ENCODE measurements at regions not wholly inside any gene's neighbourhood (a gene's known extent, or its start where the extent isn't known, plus 50 kb on each side); places are given as distances from the start of the nearest gene placed in this dataset.

DNA sequence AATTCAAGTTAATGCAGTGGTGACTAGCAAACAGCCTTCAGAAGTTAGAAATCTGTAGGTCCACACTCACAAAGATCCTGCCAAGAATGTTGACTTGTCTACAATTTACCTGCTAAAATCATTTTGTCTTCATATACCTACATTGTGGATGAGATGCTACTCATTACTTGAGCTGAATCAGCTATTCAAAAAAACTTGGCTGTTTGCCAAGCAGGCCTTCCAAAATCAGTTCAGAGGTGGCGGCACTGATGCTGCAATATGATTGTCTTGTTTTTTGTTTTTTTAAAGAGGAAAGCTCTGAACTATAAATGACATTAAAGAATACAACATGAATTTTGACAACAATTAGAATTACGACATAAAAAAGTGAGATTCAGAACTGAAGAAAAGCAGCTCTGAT, 354.7 kb upstream of the KHDRBS2 start:
- TF ChIP-seq, protein P1, sequence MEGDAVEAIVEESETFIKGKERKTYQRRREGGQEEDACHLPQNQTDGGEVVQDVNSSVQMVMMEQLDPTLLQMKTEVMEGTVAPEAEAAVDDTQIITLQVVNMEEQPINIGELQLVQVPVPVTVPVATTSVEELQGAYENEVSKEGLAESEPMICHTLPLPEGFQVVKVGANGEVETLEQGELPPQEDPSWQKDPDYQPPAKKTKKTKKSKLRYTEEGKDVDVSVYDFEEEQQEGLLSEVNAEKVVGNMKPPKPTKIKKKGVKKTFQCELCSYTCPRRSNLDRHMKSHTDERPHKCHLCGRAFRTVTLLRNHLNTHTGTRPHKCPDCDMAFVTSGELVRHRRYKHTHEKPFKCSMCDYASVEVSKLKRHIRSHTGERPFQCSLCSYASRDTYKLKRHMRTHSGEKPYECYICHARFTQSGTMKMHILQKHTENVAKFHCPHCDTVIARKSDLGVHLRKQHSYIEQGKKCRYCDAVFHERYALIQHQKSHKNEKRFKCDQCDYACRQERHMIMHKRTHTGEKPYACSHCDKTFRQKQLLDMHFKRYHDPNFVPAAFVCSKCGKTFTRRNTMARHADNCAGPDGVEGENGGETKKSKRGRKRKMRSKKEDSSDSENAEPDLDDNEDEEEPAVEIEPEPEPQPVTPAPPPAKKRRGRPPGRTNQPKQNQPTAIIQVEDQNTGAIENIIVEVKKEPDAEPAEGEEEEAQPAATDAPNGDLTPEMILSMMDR (IDR thresholded peaks at IDR 0.05; ENCODE audit: low read depth, low read length), result no peak
- peak in 1 of 2 donors; percentile 1 for DNase-seq (ENCODE audit: low read depth in 2 of 2)

DNA sequence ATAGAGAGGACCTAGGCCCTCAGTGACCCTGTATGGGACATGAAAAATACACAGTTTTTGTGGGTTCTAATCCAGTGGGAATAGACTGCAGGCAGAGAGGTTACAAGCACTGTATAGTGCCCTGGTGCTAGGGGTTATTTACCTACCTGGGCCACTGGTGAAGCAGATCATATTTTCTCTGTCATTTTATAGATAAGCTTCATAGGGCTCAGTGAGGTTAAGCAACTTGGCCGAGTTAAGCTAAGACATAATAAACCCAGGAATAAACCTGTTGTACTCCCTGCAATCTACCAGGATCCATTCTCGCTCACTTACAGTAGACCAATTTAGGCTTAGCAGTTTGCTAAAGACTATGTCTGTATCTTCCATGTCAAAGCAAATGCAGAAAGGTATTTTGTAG, 340.6 kb upstream of the KHDRBS2 start:
- TF ChIP-seq, protein P1 (IDR thresholded peaks at IDR 0.05; ENCODE audit: low read depth, low read length), result no peak
- no peak overlapping the region for H3K4me3 ChIP-seq (replicated peaks in 1 of 2; ENCODE audit: low read depth in 2 of 2, low read length in 2 of 2)
- no peak for DNase-seq (ENCODE audit: low read depth in 2 of 2)

More for the DNA sequence above, 354.7 kb upstream of the KHDRBS2 start:
- H3K4me3 ChIP-seq (replicated peaks in 1 of 2; ENCODE audit: low read depth in 2 of 2, low read length in 2 of 2), result no peak overlapping the region

DNA sequence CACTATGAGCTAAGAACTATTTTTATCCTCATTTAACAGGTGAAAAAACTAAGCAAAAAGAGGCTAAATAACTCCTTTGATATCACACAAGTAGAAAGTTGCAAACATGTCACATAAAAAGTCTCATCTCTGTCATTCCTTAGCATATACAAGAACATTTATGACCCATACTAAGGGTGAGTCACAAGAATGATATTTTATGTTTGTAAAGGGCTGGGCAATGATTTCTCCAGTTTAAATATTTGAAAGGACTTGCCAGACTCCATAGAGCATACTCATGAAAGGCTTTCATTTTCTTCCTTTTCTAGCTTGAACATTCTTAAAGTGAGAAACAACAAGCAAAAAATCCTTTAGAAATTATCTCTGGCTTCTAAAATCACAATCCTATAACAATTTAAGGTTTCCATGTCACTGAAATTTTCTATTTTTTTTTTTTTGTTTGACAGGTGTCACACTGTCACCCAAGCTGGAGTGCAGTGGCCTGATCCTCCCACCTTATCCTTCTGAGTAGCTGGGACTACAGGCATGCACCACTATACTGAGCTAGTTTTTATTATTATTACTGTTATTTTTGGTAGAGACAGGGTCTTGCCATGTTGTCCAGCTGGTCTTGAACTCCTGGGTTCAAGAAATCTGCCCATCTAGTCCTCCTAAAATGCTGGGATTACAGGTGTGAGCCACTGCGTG, 338.0 kb upstream of the KHDRBS2 start:
- TF ChIP-seq, protein P1 (IDR thresholded peaks at IDR 0.05; ENCODE audit: low read depth, low read length), result no peak
- no peak for DNase-seq (ENCODE audit: low read depth in 2 of 2)

DNA sequence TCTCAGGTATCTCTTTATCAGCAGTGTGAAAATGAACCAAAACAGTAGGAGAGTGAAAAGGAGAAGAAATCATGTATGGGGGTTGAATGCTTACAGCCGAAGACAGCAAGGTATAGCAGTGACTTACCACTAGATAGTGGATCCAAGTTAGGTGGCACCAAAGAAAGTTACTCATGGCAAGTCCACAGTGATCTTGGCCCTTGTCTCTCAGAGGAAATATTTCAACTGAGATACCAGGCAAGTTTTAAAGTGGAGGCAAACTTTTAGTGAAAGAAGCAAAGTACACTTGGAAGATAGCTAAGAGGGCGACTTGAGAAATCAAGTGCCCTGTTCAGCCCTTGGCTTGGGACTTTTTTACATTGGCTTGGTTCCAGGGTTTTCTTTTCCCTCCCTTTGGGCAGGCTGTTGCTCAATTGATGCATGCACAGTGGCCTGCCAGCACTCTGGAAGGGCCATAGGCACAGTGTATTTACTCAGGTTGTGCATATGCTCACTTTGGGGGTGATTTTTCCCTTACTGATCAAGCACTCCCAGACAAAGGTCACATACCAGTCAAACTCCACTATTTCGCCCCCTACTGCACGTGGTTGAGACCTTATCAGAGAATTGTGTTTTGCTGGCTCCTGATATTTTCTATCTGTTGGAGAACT, 329.5 kb upstream of the KHDRBS2 start:
- no peak overlapping the region for H3K4me3 ChIP-seq (replicated peaks in 1 of 2; ENCODE audit: low read depth in 2 of 2, low read length in 2 of 2)
- DNase-seq (ENCODE audit: low read depth in 2 of 2), result no peak
- TF ChIP-seq, protein P1 (IDR thresholded peaks at IDR 0.05; ENCODE audit: low read depth, low read length), result no peak

More for the DNA sequence above, 338.0 kb upstream of the KHDRBS2 start:
- no peak overlapping the region for H3K4me3 ChIP-seq (replicated peaks in 1 of 2; ENCODE audit: low read depth in 2 of 2, low read length in 2 of 2)

DNA sequence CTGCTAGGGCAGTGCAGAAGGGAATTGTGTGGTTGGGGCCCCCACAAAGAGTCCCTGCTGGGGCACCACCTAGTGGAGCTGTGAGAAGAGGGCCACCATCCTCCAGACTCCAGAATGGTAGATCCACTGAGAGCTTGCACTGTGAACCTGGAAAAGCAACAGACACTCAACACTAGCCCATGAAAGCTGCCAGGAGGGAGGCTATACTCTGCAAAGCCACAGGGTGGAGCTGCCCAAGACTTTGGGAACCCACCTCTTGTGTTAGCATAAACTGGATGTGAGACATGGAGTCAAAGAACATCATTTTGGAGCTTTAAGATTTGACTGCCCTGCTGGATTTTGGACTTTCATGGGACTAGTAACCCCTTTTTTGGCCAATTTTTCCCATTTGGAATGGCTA, 328.4 kb upstream of the KHDRBS2 start:
- H3K4me3 ChIP-seq (replicated peaks in 1 of 2; ENCODE audit: low read depth in 2 of 2, low read length in 2 of 2), result no peak overlapping the region
- TF ChIP-seq, protein P1 (IDR thresholded peaks at IDR 0.05; ENCODE audit: low read depth, low read length), result no peak
- no peak for DNase-seq (ENCODE audit: low read depth in 2 of 2)

DNA sequence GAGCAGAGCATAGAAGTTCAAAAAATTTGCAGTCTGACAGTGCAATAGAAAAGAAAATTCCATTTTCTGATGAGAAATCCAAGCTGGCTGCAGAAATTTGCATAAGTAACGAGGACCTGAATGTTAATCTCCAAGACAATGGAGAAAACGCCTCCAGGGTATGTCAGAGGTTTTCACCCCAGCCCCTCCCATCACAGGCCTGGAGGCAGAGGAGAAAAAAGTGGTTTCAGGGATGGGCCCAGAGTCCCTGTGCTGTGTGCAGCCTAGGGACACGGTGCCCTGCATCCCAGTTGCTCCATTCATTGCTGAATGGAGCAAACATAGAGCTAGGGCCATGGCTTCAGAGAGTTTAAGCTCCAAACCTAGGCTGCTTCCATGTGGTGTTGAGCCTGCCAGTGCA, 327.9 kb upstream of the KHDRBS2 start:
- no peak overlapping the region for H3K4me3 ChIP-seq (replicated peaks in 1 of 2; ENCODE audit: low read depth in 2 of 2, low read length in 2 of 2)
- no peak for DNase-seq (ENCODE audit: low read depth in 2 of 2)
- TF ChIP-seq, protein P1 (IDR thresholded peaks at IDR 0.05; ENCODE audit: low read depth, low read length), result no peak

Data from cardiac fibroblast (primary cell).